MG63 (cell line): ENCODE measurements at regions not wholly inside any gene's neighbourhood (a gene's known extent, or its start where the extent isn't known, plus 50 kb on each side); places are given as distances from the start of the nearest gene placed in this dataset.

Experiments
- DNase-seq: peaks from one replicate; pipeline ENCODE4 v3.0.0-alpha.2; 2020
- H3K27me3 ChIP-seq: fragments of 250-450 bp; sonication (Bioruptor Pico); 2 replicates; pipeline ENCODE4 v1.5.1; 2020; ENCODE audit warnings: mild to moderate bottlenecking, moderate library complexity
- H3K36me3 ChIP-seq: fragments of 250-450 bp; sonication (Bioruptor Pico); 2 replicates; pipeline ENCODE4 v1.5.1; 2020; ENCODE audit warnings: mild to moderate bottlenecking, moderate library complexity
- H3K4me3 ChIP-seq: fragments of 250-450 bp; sonication (Bioruptor Pico); 2 replicates; pipeline ENCODE4 v1.5.1; 2020; ENCODE audit warnings: mild to moderate bottlenecking, moderate library complexity
- H3K9me3 ChIP-seq: fragments of 250-450 bp; sonication (Bioruptor Pico); 2 replicates; pipeline ENCODE4 v1.5.1; 2020; ENCODE audit warnings: mild to moderate bottlenecking, moderate library complexity

DNA sequence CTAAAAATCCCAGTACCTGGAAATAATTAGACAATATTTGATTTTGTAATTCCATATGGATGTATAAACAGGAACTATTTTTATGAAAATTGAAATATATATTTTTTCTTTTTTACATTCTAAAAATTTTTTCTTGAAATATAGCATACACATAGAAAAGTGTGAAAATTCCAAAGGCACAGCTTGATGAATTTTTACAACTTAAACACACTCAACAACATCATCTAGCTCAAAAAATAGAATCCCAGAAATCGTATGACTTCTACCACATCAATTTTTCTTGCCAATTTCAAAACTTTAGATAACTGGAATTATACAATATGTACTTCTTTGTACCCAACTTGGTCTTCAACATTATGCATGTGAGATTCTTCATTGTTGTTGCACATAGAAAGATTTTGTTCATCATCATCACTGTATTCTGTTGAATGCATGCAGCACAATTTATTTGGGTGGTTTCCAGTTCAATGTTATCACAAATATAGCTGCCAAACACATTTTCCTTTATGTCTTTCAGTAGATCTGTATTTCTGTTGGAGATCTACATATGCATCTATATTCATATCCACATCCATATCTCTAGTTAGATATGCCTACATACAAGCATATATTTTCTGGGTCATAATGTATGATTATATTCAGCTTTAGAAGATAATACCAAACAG is 340.7 kb upstream of the SLIT2 start:
- no peaks in the 10 kb centered on the region for H3K9me3 ChIP-seq
- no peak overlapping the region for H3K4me3 ChIP-seq
- H3K36me3 ChIP-seq, result no peaks in the 10 kb centered on the region
- no peak for DNase-seq
- no peaks in the 10 kb centered on the region for H3K27me3 ChIP-seq

DNA sequence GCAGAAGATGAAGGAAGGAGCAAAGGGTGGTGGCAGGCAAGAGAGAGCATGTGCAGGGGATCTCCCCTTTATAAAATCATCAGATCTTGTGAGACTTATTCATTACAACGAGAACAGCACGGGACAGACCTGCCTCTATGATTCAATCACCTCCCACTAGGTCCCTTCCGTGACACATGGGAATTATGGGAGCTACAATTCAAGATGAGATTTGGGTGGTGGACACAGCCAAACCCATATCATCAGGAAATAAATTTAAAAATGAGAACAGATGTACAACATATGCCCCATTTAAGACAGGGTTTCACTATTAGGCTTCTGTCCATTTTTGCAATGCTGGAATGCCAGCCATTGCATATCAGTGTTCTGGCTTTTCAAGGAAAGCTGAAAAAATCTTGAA is 346.7 kb upstream of the SLIT2 start:
- no peaks in the 10 kb centered on the region for H3K36me3 ChIP-seq
- H3K27me3 ChIP-seq, result no peaks in the 10 kb centered on the region
- H3K4me3 ChIP-seq, result no peak overlapping the region
- no peaks in the 10 kb centered on the region for H3K9me3 ChIP-seq
- no peak for DNase-seq

DNA sequence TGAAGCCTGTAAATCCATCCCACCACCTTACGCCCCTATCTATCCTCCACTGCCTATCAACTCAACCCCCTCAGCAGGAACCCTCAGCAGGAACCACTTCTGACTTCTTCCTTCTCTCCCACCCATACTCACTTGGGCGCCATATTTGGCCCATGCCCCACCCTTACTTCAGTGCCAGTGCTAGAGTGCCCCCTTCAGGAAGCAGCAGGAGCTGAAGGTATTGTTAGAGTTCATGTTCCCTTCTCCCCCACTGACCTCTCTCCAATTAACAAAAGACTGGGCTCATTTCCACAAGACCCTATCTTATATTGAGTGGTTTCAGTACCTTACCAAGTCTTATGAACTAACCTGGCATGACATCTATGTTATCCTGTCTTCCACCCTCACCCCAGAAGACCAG is 363.1 kb upstream of the SLIT2 start:
- Histone ChIP-seq H3K9me3 (no peaks in the 10 kb centered on the region), H3K4me3 (no peak overlapping the region), H3K27me3 (no peaks in the 10 kb centered on the region), H3K36me3 (no peaks in the 10 kb centered on the region)
- DNase-seq, result no peak

DNA sequence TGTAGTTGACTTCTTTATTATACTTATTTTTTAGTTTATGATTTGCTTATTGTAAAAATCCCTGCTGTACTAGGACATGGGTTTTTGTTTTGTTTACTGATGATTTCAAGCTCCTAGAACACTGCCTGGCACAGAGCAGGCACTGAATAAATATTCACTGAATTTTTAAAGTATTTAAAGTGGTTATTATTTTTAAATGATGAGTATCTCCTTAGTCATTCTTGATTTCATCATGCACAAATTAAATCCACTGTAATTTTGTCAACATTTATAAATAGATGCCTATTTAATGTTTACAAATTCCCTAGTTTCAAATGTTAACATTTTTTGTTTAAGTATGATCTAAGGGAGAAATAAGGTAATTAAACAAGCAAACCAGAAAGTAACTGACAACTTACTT is 367.9 kb upstream of the SLIT2 start:
- H3K4me3 ChIP-seq, result no peak overlapping the region
- H3K27me3 ChIP-seq, result no peaks in the 10 kb centered on the region
- DNase-seq, result no peak
- no peaks in the 10 kb centered on the region for H3K9me3 ChIP-seq
- H3K36me3 ChIP-seq, result no peaks in the 10 kb centered on the region

DNA sequence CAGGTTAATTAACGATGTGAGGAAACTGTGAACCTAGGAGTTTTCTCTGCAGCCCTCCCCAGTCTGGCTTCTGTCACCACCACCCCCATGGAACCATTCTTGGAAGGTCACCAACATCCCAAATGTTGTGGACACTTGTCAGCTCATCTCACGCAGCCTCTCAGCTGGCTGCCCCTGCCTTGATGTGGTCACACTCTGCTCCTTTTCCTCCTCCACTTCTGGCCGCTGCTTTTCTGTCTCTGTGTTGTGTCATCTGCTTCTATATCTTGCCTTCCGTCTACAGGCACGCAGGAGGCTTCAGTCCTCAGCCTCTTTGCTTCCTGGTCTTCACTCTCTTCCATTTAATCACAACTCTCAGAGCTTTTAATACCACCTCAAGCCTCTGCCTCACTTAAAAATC is 371.5 kb upstream of the SLIT2 start:
- Histone ChIP-seq H3K9me3 (no peaks in the 10 kb centered on the region), H3K27me3 (no peaks in the 10 kb centered on the region), H3K4me3 (no peak overlapping the region), H3K36me3 (no peaks in the 10 kb centered on the region)
- DNase-seq, result peak; percentile 1

DNA sequence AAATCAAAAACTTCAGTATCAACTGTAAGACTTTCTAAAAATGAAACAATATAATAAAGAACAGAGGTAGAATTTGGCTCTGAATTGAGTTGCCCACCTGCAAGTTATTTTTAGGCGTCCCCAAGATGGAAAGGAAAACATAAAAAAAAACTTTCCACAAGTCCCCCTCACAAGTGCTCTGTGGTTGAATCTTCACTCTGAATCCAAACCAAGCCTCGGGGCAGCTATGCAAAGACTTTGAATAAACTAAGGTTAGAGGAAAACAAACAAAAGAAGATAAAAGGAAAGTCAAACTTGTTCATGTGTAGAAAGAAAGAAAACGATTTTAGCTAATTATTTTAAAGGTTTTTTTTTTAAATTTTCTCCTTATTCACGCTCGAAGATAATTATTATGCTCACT is 372.4 kb upstream of the SLIT2 start:
- no peaks in the 10 kb centered on the region for H3K36me3 ChIP-seq
- no peak for DNase-seq
- no peak overlapping the region for H3K4me3 ChIP-seq
- H3K27me3 ChIP-seq, result no peaks in the 10 kb centered on the region
- no peaks in the 10 kb centered on the region for H3K9me3 ChIP-seq

DNA sequence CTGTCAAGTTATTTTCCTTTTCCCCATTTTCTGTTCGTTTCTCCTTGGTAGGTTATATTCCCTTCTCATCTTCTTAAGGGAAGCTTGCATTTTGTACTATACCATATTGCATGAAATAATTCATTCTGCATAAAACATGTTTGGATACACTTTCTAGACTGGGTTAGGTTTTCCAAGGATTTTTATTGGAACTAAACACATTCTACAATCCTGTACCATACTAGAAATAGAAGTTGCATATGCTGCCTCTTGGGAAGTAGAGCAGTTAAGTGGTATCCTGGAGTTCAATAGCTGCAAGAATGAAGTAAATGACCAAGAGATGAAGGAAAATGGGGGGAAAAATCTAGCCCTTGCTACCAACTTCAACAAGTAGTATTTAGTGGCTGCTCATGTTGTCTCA is 393.7 kb upstream of the SLIT2 start:
- no peaks in the 10 kb centered on the region for H3K9me3 ChIP-seq
- no peaks in the 10 kb centered on the region for H3K36me3 ChIP-seq
- no peak for DNase-seq
- no peaks in the 10 kb centered on the region for H3K27me3 ChIP-seq
- no peak overlapping the region for H3K4me3 ChIP-seq

DNA sequence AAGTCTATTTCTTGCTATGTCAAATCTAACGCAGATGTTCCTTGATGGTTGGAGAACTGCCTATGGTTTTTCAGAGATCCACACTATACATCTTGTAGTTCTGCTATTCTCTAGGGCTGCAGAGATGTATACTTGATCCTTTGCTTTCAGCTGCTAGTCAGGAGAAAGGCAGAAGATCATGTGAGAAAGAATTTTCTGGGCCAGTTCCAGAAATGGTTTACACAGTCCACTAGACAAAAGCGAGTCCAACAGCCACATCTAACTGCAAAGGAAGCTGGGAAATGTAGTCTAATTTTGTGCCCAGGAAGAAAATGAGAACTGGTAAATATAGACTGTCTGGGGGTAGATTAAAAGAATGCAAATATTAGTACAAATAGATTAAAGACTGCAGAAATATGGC is 394.3 kb upstream of the SLIT2 start:
- Histone ChIP-seq H3K27me3 (no peaks in the 10 kb centered on the region), H3K36me3 (no peaks in the 10 kb centered on the region), H3K4me3 (no peak overlapping the region), H3K9me3 (no peaks in the 10 kb centered on the region)
- no peak for DNase-seq

DNA sequence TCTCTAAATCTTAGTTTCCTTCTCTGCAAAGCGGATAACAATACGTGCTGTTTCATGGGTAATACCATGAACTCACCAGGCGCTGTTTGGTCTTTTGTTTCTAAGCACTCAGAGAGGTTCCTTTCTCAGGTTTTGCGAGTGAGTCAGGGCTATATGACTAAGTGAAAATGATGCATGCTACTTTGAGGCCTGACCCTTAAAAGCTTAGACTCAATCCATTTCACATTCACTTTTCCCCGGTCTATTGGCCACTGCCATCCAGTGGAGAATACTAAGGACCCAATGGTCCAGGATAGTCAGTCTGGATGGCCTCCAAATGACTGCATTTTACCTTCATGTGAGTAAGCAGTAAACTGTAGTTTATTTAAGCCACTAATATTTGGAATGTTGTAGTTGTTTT is 400.8 kb upstream of the SLIT2 start:
- no peaks in the 10 kb centered on the region for H3K36me3 ChIP-seq
- H3K4me3 ChIP-seq, result no peak overlapping the region
- no peaks in the 10 kb centered on the region for H3K27me3 ChIP-seq
- peak; percentile 26 for DNase-seq
- no peaks in the 10 kb centered on the region for H3K9me3 ChIP-seq

DNA sequence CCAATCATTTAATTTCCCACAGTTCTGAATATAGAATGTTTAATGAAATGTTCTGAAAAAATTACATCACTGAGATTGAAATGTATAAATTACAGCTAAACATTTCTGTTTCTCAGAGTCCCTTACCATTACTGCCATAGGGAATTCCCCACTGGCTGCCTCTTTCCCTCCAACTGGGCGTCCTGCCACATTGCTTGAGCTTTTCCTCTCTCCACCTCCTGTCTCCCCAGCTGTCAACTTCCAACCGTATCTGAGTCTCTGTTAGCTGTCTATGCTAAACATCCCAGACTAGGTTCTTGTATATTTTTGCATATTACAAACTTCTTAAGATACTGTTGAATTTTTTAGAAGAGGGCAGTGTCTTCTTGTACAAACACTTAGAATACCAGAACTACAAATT is 407.3 kb upstream of the SLIT2 start:
- Histone ChIP-seq H3K9me3 (no peaks in the 10 kb centered on the region), H3K4me3 (no peak overlapping the region), H3K36me3 (no peaks in the 10 kb centered on the region), H3K27me3 (no peaks in the 10 kb centered on the region)
- DNase-seq, result peak; percentile 44

DNA sequence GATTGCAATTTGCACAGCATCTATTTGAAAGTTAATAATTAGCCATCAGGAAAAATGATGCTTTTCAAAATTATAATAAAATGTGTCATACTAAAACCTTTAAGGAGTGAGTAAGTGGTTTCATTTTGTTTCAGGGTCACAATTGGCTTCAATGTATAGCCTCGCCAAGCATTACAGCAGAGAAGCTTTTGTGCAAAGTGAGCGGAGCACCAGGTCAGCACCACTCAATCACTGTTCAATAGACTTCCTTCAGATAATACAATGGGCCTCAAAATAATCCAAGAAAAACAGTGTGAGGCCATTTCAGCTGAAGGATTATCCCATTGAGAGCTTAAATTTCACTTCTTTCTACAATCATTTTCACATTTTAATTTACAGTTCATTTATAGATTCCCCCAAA is 409.2 kb upstream of the SLIT2 start:
- Histone ChIP-seq H3K4me3 (no peak overlapping the region), H3K9me3 (no peaks in the 10 kb centered on the region), H3K36me3 (no peaks in the 10 kb centered on the region), H3K27me3 (no peaks in the 10 kb centered on the region)
- DNase-seq, result no peak

DNA sequence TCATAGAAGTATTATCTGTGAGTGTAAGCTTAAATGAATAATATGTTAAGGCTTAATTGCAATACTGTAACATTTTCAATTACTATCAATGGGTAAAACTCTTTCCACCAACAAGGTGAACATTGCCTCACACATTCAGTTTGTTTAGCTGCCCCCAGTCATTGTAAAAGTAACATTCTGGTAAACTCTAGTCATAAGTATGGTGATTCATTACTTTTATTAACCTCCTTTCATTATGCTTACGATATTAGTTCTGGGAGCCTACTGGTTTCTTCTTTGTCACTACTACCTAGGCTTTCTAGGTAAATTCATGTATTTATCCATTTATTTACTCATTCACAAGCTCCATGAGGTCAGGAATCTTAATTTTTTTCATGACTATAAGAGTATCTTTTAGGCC is 412.8 kb upstream of the SLIT2 start:
- no peak overlapping the region for H3K4me3 ChIP-seq
- no peaks in the 10 kb centered on the region for H3K27me3 ChIP-seq
- H3K9me3 ChIP-seq, result no peaks in the 10 kb centered on the region
- no peak for DNase-seq
- H3K36me3 ChIP-seq, result no peaks in the 10 kb centered on the region

DNA sequence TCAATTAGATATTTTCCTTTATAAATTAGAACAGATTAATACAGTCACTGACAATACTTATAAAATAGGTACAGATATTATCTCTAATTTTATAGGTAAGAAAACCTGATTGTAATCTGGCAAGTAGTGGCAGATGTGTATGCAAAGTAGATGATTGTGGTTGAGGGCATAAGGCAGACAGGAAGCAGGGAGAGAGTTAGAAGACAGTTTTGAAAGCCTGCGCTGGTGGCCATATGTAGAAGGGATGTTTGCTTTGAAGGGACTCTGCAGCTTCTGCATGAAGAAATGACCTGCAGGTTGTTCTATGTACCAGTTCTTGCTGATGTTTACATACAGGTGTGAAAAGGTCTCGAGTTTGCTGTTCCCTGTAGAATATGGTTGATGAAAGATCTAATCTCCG is 416.3 kb upstream of the SLIT2 start:
- no peak for DNase-seq
- Histone ChIP-seq H3K36me3 (no peaks in the 10 kb centered on the region), H3K4me3 (no peak overlapping the region), H3K9me3 (no peaks in the 10 kb centered on the region), H3K27me3 (no peaks in the 10 kb centered on the region)

DNA sequence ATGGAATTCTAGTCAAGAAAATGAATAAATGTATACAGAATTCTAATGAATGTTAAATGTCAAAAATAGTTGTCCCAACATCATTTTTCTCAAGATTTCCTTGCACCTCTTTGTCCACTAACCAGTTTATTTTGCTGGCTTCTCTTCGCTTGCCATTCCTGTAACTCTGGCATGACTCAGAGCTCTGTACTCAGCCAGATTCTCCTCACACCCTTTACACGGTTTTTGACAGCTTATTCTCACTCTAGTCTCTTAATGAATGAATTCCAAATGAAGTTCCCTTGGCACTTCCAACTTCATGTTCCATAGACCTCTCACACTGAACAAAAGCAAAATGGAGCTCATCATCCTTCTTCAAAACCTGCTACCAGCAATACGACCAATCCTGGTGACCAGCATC is 419.3 kb upstream of the SLIT2 start:
- no peaks in the 10 kb centered on the region for H3K36me3 ChIP-seq
- peak; percentile 3 for DNase-seq
- H3K27me3 ChIP-seq, result no peaks in the 10 kb centered on the region
- no peak overlapping the region for H3K4me3 ChIP-seq
- no peaks in the 10 kb centered on the region for H3K9me3 ChIP-seq

DNA sequence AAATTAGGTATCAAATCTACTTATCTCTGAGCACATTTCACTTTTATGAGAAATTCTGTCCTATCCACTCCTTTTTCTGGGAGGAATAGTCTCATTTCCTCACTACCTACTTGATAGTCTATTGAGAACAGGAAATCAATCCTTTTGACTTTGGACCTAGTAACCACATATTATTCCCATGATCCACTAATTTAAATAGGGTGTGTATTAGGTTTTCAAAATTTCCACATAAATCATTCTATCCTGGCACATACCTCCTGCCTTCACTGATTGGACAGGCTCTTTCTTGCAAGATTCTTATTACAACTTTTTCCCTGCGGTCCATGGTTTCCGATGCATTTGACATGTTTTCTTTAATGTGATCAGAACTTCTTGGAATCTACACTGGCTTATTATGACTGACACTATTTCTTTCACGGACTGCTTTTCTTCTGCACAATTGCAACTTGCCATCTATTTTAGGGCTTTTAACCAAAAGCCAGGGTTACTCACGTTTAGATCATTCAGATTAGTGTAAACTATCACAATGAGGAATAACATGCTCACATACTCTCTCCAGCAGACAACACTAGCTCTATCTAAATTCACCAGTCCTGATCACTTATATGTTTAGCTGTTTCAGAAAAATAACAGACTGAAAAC is 419.9 kb upstream of the SLIT2 start:
- Histone ChIP-seq H3K4me3 (no peak overlapping the region), H3K9me3 (no peaks in the 10 kb centered on the region), H3K36me3 (no peaks in the 10 kb centered on the region), H3K27me3 (no peaks in the 10 kb centered on the region)
- DNase-seq, result no peak

DNA sequence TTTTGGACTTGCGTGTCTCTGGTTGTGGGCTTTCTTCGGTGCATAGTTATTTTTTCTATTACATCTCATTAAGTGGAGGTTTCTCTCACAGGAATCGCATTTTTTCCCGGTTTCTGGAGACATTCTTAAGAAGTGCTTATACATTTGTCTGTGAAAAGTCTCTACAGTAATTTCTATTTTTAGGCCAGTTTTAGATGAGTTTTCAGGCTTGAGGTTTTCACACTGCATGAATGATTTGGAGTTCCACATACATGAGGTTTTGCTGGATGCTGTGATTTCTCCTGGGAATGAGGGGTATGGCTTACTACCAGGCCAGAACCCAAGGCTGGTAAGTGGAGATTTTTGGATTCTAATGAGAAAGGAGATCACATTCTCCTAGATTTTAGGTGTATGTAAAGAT is 422.6 kb upstream of the SLIT2 start:
- Histone ChIP-seq H3K4me3 (no peak overlapping the region), H3K9me3 (no peaks in the 10 kb centered on the region), H3K36me3 (no peaks in the 10 kb centered on the region), H3K27me3 (no peaks in the 10 kb centered on the region)
- no peak for DNase-seq

DNA sequence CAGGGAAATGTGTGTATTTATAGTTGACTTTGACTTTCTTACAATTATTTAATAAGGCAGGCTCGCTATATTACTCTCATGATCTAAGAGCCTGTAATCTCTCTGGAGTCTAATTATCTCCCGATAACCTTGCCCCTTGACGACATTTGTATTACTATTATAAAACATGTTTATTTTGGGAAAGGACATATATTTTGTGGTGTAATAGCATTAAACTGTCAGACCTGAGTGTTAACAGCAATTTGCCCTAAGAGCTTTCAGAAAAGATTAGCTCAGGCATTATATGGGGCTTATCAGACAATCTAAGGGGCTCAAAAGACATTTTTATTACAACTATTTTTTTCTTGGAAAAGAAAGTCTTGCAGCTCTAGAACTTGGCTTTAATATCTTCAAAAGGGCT is 427.9 kb upstream of the SLIT2 start:
- H3K9me3 ChIP-seq, result no peaks in the 10 kb centered on the region
- no peaks in the 10 kb centered on the region for H3K27me3 ChIP-seq
- H3K4me3 ChIP-seq, result no peak overlapping the region
- no peak for DNase-seq
- no peaks in the 10 kb centered on the region for H3K36me3 ChIP-seq

DNA sequence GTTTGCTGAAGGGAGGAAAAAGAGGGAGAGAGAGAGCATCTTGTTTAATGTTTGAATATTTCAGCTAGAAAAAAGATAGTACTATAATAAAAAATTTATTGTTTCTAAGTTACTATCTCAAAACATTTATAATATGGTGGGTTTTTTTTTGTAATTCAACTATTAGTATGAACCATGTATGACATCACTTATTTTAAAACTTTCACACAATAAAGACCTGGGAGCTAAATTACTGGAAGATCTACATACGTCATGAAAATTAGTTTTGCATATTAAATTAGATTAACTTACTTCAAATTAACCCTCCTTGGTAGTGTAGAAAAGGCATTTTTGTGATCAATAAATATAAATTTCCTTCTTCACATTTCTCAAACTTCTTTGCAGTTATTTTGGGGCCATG is 432.0 kb upstream of the SLIT2 start:
- DNase-seq, result no peak
- no peak overlapping the region for H3K4me3 ChIP-seq
- no peaks in the 10 kb centered on the region for H3K27me3 ChIP-seq
- H3K9me3 ChIP-seq, result no peaks in the 10 kb centered on the region
- H3K36me3 ChIP-seq, result no peaks in the 10 kb centered on the region

DNA sequence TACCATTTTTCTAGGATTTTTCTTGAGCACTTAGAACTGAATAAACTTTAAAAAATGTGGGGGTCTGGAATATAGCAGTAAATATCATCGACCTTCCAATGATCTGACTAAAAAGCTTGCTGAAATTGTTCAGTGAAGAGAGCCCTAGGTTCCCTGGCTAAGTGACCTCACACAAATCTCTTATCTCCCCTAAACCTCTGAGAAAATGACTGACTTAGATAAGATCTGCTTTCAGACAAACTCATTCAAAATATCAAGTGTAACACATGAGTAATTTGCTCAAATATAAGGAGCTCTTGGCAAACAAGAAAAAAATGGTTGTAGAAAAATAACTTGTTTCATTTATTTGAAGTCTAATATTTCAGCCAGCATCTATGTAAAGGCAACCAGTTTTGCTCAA is 441.7 kb upstream of the SLIT2 start:
- DNase-seq, result no peak
- no peaks in the 10 kb centered on the region for H3K27me3 ChIP-seq
- H3K4me3 ChIP-seq, result no peak overlapping the region
- H3K36me3 ChIP-seq, result no peaks in the 10 kb centered on the region
- no peaks in the 10 kb centered on the region for H3K9me3 ChIP-seq
